ENCODE measurements at regions not wholly inside any gene's neighbourhood (a gene's known extent, or its start where the extent isn't known, plus 50 kb on each side); places are given as distances from the start of the nearest gene placed in this dataset.

GRCh38 chr14:100641274-100641860, 54.1 kb upstream of the BEGAIN start:
- Histone ChIP-seq H3K27ac (ENCODE audit: low read depth, low read length, poor library complexity, severe bottlenecking) (no peak overlapping the region), H3K4me3 (ENCODE audit: low read depth, low read length, poor library complexity, severe bottlenecking) (no peak overlapping the region), H4K20me1 (ENCODE audit: insufficient read depth, low read length) (no peaks in the 10 kb centered on the region), H3K36me3 (ENCODE audit: insufficient read depth, low read length) (no peaks in the 10 kb centered on the region), H3K4me1 (ENCODE audit: insufficient read depth, low read length, severe bottlenecking) (no peaks in the 10 kb centered on the region), H3K4me2 (ENCODE audit: low read length) (no peak overlapping the region), H3K9me3 (ENCODE audit: low read length) (no peaks in the 10 kb centered on the region), H3K9me2 (ENCODE audit: low read depth, low read length) (no peaks in the 10 kb centered on the region), H2AFZ (ENCODE audit: low read length) (no peak overlapping the region), H3K79me2 (ENCODE audit: insufficient read depth, low read length) (no peaks in the 10 kb centered on the region), H3K9ac (ENCODE audit: low read length) (no peak overlapping the region), H3K27me3 (ENCODE audit: insufficient read depth, low read length) (peaks cover 6% of the 10 kb centered on the region; the same call in 1 of the 2 replicates), H3F3A (ENCODE audit: insufficient read depth, low read length) (no peaks in the 10 kb centered on the region)
- TF ChIP-seq EZH2 (IDR thresholded peaks at IDR 0.05; ENCODE audit: borderline replicate concordance, low read length), result no peak
- TF ChIP-seq, protein P1, sequence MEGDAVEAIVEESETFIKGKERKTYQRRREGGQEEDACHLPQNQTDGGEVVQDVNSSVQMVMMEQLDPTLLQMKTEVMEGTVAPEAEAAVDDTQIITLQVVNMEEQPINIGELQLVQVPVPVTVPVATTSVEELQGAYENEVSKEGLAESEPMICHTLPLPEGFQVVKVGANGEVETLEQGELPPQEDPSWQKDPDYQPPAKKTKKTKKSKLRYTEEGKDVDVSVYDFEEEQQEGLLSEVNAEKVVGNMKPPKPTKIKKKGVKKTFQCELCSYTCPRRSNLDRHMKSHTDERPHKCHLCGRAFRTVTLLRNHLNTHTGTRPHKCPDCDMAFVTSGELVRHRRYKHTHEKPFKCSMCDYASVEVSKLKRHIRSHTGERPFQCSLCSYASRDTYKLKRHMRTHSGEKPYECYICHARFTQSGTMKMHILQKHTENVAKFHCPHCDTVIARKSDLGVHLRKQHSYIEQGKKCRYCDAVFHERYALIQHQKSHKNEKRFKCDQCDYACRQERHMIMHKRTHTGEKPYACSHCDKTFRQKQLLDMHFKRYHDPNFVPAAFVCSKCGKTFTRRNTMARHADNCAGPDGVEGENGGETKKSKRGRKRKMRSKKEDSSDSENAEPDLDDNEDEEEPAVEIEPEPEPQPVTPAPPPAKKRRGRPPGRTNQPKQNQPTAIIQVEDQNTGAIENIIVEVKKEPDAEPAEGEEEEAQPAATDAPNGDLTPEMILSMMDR (IDR thresholded peaks at IDR 0.05; ENCODE audit: low read length), result no peak

GRCh38 chr14:100643426-100643825, 56.2 kb upstream of the BEGAIN start:
- H3K79me2 ChIP-seq (ENCODE audit: insufficient read depth, low read length), result no peaks in the 10 kb centered on the region
- H3K4me2 ChIP-seq (ENCODE audit: low read length), result no peak overlapping the region

DNA sequence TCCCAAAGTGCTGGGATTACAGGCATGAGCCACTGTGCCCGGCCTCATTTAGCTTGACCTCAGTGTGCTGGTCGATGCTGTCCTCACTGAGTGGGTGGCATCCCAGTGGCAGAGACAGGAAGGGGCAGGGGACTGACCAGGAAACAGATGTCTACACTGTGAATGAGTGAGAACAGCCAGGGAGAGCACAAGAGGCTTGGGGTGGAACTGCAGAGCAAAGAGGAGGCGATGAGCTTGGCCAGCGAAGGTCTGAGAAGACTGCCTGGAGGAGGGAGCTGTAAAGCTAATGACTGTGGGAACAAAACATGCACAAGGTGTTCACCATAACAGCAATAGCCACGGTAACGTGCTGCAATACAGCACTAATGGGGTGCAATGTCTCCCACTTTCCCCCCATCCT, 57.2 kb upstream of the BEGAIN start:
- no peak for TF ChIP-seq EZH2 (IDR thresholded peaks at IDR 0.05; ENCODE audit: borderline replicate concordance, low read length)
- TF ChIP-seq, protein P1 (IDR thresholded peaks at IDR 0.05; ENCODE audit: low read length), result no peak
- no peaks in the 10 kb centered on the region for H3K4me1 ChIP-seq (ENCODE audit: insufficient read depth, low read length, severe bottlenecking)
- no peak overlapping the region for H3K4me3 ChIP-seq (ENCODE audit: low read depth, low read length, poor library complexity, severe bottlenecking)
- no peaks in the 10 kb centered on the region for H4K20me1 ChIP-seq (ENCODE audit: insufficient read depth, low read length)
- H3K9ac ChIP-seq (ENCODE audit: low read length), result no peak overlapping the region
- H3K9me2 ChIP-seq (ENCODE audit: low read depth, low read length), result no peaks in the 10 kb centered on the region
- H3K4me2 ChIP-seq (ENCODE audit: low read length), result no peak overlapping the region
- H3K36me3 ChIP-seq (ENCODE audit: insufficient read depth, low read length), result no peaks in the 10 kb centered on the region
- H2AFZ ChIP-seq (ENCODE audit: low read length), result no peak overlapping the region
- H3K79me2 ChIP-seq (ENCODE audit: insufficient read depth, low read length), result no peaks in the 10 kb centered on the region
- H3K27ac ChIP-seq (ENCODE audit: low read depth, low read length, poor library complexity, severe bottlenecking), result no peak overlapping the region
- no peaks in the 10 kb centered on the region for H3K9me3 ChIP-seq (ENCODE audit: low read length)
- H3F3A ChIP-seq (ENCODE audit: insufficient read depth, low read length), result no peaks in the 10 kb centered on the region
- peaks cover 6% of the 10 kb centered on the region; the same call in 1 of the 2 replicates for H3K27me3 ChIP-seq (ENCODE audit: insufficient read depth, low read length)

More at GRCh38 chr14:100643426-100643825, 56.2 kb upstream of the BEGAIN start:
- Histone ChIP-seq H3K9me2 (ENCODE audit: low read depth, low read length) (no peaks in the 10 kb centered on the region), H2AFZ (ENCODE audit: low read length) (no peak overlapping the region), H3K27me3 (ENCODE audit: insufficient read depth, low read length) (peaks cover 6% of the 10 kb centered on the region; the same call in 1 of the 2 replicates), H3K27ac (ENCODE audit: low read depth, low read length, poor library complexity, severe bottlenecking) (no peak overlapping the region), H3K9ac (ENCODE audit: low read length) (no peak overlapping the region), H3K9me3 (ENCODE audit: low read length) (no peaks in the 10 kb centered on the region), H3F3A (ENCODE audit: insufficient read depth, low read length) (no peaks in the 10 kb centered on the region), H3K36me3 (ENCODE audit: insufficient read depth, low read length) (no peaks in the 10 kb centered on the region), H4K20me1 (ENCODE audit: insufficient read depth, low read length) (no peaks in the 10 kb centered on the region), H3K4me3 (ENCODE audit: low read depth, low read length, poor library complexity, severe bottlenecking) (no peak overlapping the region), H3K4me1 (ENCODE audit: insufficient read depth, low read length, severe bottlenecking) (no peaks in the 10 kb centered on the region)
- TF ChIP-seq, protein P1 (IDR thresholded peaks at IDR 0.05; ENCODE audit: low read length), result no peak
- no peak for TF ChIP-seq EZH2 (IDR thresholded peaks at IDR 0.05; ENCODE audit: borderline replicate concordance, low read length)
